ENCODE measurements at regions not wholly inside any gene's neighbourhood (a gene's known extent, or its start where the extent isn't known, plus 50 kb on each side); places are given as distances from the start of the nearest gene placed in this dataset.
"Not testable (repeated sequence)": the region's sequence is repeated elsewhere in the genome, so short reads cannot be mapped to it uniquely, and the experiment has no call there.

- H3K27me3 ChIP-seq: no peaks in the 10 kb centered on the region
- H3K9me3 ChIP-seq: no peaks in the 10 kb centered on the region
- H3K36me3 ChIP-seq: no peaks in the 10 kb centered on the region
- H3K9ac ChIP-seq: no peak overlapping the region
- TF ChIP-seq Cebpa-rat (IDR thresholded peaks at IDR 0.05): no peak
- peaks cover 9% of the 10 kb centered on the region for H3K4me1 ChIP-seq
- H3K4me3 ChIP-seq: no peak overlapping the region
- H3K27ac ChIP-seq: no peak overlapping the region
- no peaks in the 10 kb centered on the region for H4K20me1 ChIP-seq
- no peak overlapping the region for H3K4me2 ChIP-seq
These were observed 397.4 kb upstream of the TPM1 start for GRCh38 chr15:62644889-62645742.

- Histone ChIP-seq H3K4me1 (peaks cover under 1% of the 10 kb centered on the region), H3K9me3 (no peaks in the 10 kb centered on the region), H3K36me3 (no peaks in the 10 kb centered on the region), H3K4me3 (no peak overlapping the region), H3K27ac (no peak overlapping the region), H3K9ac (no peak overlapping the region), H3K27me3 (no peaks in the 10 kb centered on the region), H4K20me1 (no peaks in the 10 kb centered on the region), H3K4me2 (no peak overlapping the region)
- TF ChIP-seq Cebpa-rat (IDR thresholded peaks at IDR 0.05): no peak
These were observed 395.2 kb upstream of the TPM1 start for GRCh38 chr15:62647202-62647842.

GRCh38 chr15:62647843-62648505 lies 394.6 kb upstream of the TPM1 start:
- Histone ChIP-seq H3K4me3 (no peak overlapping the region), H3K27me3 (no peaks in the 10 kb centered on the region), H3K4me2 (no peak overlapping the region), H3K36me3 (no peaks in the 10 kb centered on the region), H3K9me3 (no peaks in the 10 kb centered on the region), H4K20me1 (no peaks in the 10 kb centered on the region), H3K4me1 (no peaks in the 10 kb centered on the region), H3K27ac (no peak overlapping the region), H3K9ac (no peak overlapping the region)
- no peak for TF ChIP-seq Cebpa-rat (IDR thresholded peaks at IDR 0.05)

- no peak overlapping the region for H3K4me3 ChIP-seq
- TF ChIP-seq Cebpa-rat (IDR thresholded peaks at IDR 0.05): no peak
- no peaks in the 10 kb centered on the region for H3K4me1 ChIP-seq
- no peaks in the 10 kb centered on the region for H3K27me3 ChIP-seq
- no peaks in the 10 kb centered on the region for H4K20me1 ChIP-seq
- no peak overlapping the region for H3K27ac ChIP-seq
- no peaks in the 10 kb centered on the region for H3K36me3 ChIP-seq
- no peak overlapping the region for H3K9ac ChIP-seq
- no peak overlapping the region for H3K4me2 ChIP-seq
- no peaks in the 10 kb centered on the region for H3K9me3 ChIP-seq
These were observed 393.6 kb upstream of the TPM1 start for GRCh38 chr15:62648954-62649353.

GRCh38 chr15:62649793-62650420 lies 392.6 kb upstream of the TPM1 start:
- no peak overlapping the region for H3K9ac ChIP-seq
- no peaks in the 10 kb centered on the region for H4K20me1 ChIP-seq
- no peaks in the 10 kb centered on the region for H3K9me3 ChIP-seq
- no peaks in the 10 kb centered on the region for H3K27me3 ChIP-seq
- H3K36me3 ChIP-seq: no peaks in the 10 kb centered on the region
- no peak overlapping the region for H3K27ac ChIP-seq
- no peak overlapping the region for H3K4me2 ChIP-seq
- H3K4me1 ChIP-seq: no peaks in the 10 kb centered on the region
- no peak for TF ChIP-seq Cebpa-rat (IDR thresholded peaks at IDR 0.05)
- H3K4me3 ChIP-seq: no peak overlapping the region

GRCh38 chr15:62653122-62653521 lies 389.4 kb upstream of the TPM1 start:
- Histone ChIP-seq H3K27ac (no peak overlapping the region), H3K4me1 (no peaks in the 10 kb centered on the region), H3K4me2 (no peak overlapping the region), H3K9ac (no peak overlapping the region), H3K4me3 (no peak overlapping the region), H3K36me3 (no peaks in the 10 kb centered on the region), H4K20me1 (no peaks in the 10 kb centered on the region), H3K9me3 (no peaks in the 10 kb centered on the region), H3K27me3 (no peaks in the 10 kb centered on the region)
- no peak for TF ChIP-seq Cebpa-rat (IDR thresholded peaks at IDR 0.05)

- no peak for TF ChIP-seq Cebpa-rat (IDR thresholded peaks at IDR 0.05)
These were observed 386.5 kb upstream of the TPM1 start for GRCh38 chr15:62656071-62656470.

GRCh38 chr15:62657501-62657900 lies 385.0 kb upstream of the TPM1 start:
- H3K27me3 ChIP-seq, H3K27ac ChIP-seq, H3K4me3 ChIP-seq, H3K9me3 ChIP-seq, H3K4me1 ChIP-seq, H3K36me3 ChIP-seq, H4K20me1 ChIP-seq, H3K9ac ChIP-seq, H3K4me2 ChIP-seq: not testable (repeated sequence)

More at GRCh38 chr15:62656071-62656470, 386.5 kb upstream of the TPM1 start:
- Histone ChIP-seq H3K27me3 (no peaks in the 10 kb centered on the region), H3K4me3 (no peak overlapping the region), H4K20me1 (no peaks in the 10 kb centered on the region), H3K27ac (no peak overlapping the region), H3K4me2 (no peak overlapping the region), H3K9me3 (no peaks in the 10 kb centered on the region), H3K9ac (no peak overlapping the region), H3K4me1 (no peaks in the 10 kb centered on the region), H3K36me3 (no peaks in the 10 kb centered on the region)

- Histone ChIP-seq H3K9ac (no peak overlapping the region), H3K36me3 (no peaks in the 10 kb centered on the region), H3K4me3 (no peak overlapping the region), H3K27ac (no peak overlapping the region), H3K4me2 (no peak overlapping the region), H3K4me1 (no peaks in the 10 kb centered on the region), H3K9me3 (no peaks in the 10 kb centered on the region), H3K27me3 (no peaks in the 10 kb centered on the region), H4K20me1 (no peaks in the 10 kb centered on the region)
- no peak for TF ChIP-seq Cebpa-rat (IDR thresholded peaks at IDR 0.05)
These were observed 384.0 kb upstream of the TPM1 start for GRCh38 chr15:62658498-62658897.

GRCh38 chr15:62663547-62663946 lies 379.0 kb upstream of the TPM1 start:
- H3K4me1 ChIP-seq: no peaks in the 10 kb centered on the region
- no peak for TF ChIP-seq Cebpa-rat (IDR thresholded peaks at IDR 0.05)
- no peaks in the 10 kb centered on the region for H3K9me3 ChIP-seq
- no peak overlapping the region for H3K4me3 ChIP-seq
- H4K20me1 ChIP-seq: no peaks in the 10 kb centered on the region
- H3K9ac ChIP-seq: no peak overlapping the region
- H3K36me3 ChIP-seq: no peaks in the 10 kb centered on the region
- H3K27me3 ChIP-seq: no peaks in the 10 kb centered on the region
- H3K4me2 ChIP-seq: no peak overlapping the region
- H3K27ac ChIP-seq: no peak overlapping the region

Data from BLaER1 (cell line).